H9 (cell line): ENCODE measurements at regions not wholly inside any gene's neighbourhood (a gene's known extent, or its start where the extent isn't known, plus 50 kb on each side); places are given as distances from the start of the nearest gene placed in this dataset.
A peak's percentile ranks its signal among the peaks of the same experiment; 100 is the strongest.

Experiments
- DNase-seq: peaks from one replicate; pipeline ENCODE4 v3.0.0-alpha.2; 2017
- H2AFZ ChIP-seq: one replicate; pipeline ENCODE4 v1.6.1; 2013; ENCODE audit warnings: mild to moderate bottlenecking, low read length, control low read depth, moderate library complexity
- H2AK5ac ChIP-seq: 2 replicates; pipeline ENCODE4 v1.6.1; 2013; ENCODE audit warnings: low read length, control low read depth, mixed read lengths; ENCODE audit not compliant: insufficient read length
- H2BK120ac ChIP-seq: one replicate; pipeline ENCODE4 v1.6.1; 2013; ENCODE audit warnings: low read depth, mild to moderate bottlenecking, low read length, control low read depth, inconsistent platforms; ENCODE audit not compliant: poor library complexity, severe bottlenecking
- H2BK12ac ChIP-seq: 2 replicates; pipeline ENCODE4 v1.6.1; 2013; ENCODE audit warnings: low read length, control low read depth, mixed read lengths, low read depth; ENCODE audit not compliant: insufficient read length
- H2BK15ac ChIP-seq: 2 replicates; pipeline ENCODE4 v1.6.1; 2013; ENCODE audit warnings: low read depth, low read length, control low read depth
- H2BK20ac ChIP-seq: one replicate; pipeline ENCODE4 v1.6.1; 2013; ENCODE audit warnings: low read depth, mild to moderate bottlenecking, low read length, control low read depth, inconsistent platforms; ENCODE audit not compliant: poor library complexity, severe bottlenecking
- H2BK5ac ChIP-seq: 2 replicates; pipeline ENCODE4 v1.6.1; 2013; ENCODE audit warnings: low read length, control low read depth, mixed read lengths; ENCODE audit not compliant: insufficient read length
- H3K14ac ChIP-seq: 2 replicates; pipeline ENCODE4 v1.6.1; 2013; ENCODE audit warnings: low read length, control low read depth; ENCODE audit not compliant: insufficient read depth
- H3K18ac ChIP-seq: 2 replicates; pipeline ENCODE4 v1.6.1; 2013; ENCODE audit warnings: low read depth, mild to moderate bottlenecking, mixed read lengths, low read length, control low read depth; ENCODE audit not compliant: insufficient read length
- H3K23ac ChIP-seq: 2 replicates; pipeline ENCODE4 v1.6.1; 2013; ENCODE audit warnings: low read length, control low read depth, mixed read lengths, low read depth; ENCODE audit not compliant: insufficient read length
- H3K23me2 ChIP-seq: 2 replicates; pipeline ENCODE4 v1.6.1; 2013; ENCODE audit warnings: low read depth, mild to moderate bottlenecking, mixed read lengths, low read length, control low read depth; ENCODE audit not compliant: insufficient read length, poor library complexity, severe bottlenecking
- H3K27ac ChIP-seq: 2 replicates; pipeline ENCODE4 v1.5.1; 2013; ENCODE audit warnings: low read length, control low read depth, mixed read lengths, low read depth; ENCODE audit not compliant: insufficient read length
- H3K27me3 ChIP-seq: 2 replicates; pipeline ENCODE4 v1.6.1; 2013; ENCODE audit warnings: low read length, control low read depth, inconsistent platforms; ENCODE audit not compliant: insufficient read depth
- H3K4ac ChIP-seq: 2 replicates; pipeline ENCODE4 v1.6.1; 2013; ENCODE audit warnings: low read depth, mild to moderate bottlenecking, control low read depth, inconsistent platforms, low read length, moderate library complexity
- H3K4me1 ChIP-seq: 2 replicates; pipeline ENCODE4 v1.6.1; 2013; ENCODE audit warnings: low read length, control low read depth, inconsistent platforms; ENCODE audit not compliant: insufficient read depth
- H3K4me2 ChIP-seq: 2 replicates; pipeline ENCODE4 v1.6.1; 2013; ENCODE audit warnings: low read length, control low read depth, mixed read lengths; ENCODE audit not compliant: insufficient read length, insufficient read depth
- H3K56ac ChIP-seq: 2 replicates; pipeline ENCODE4 v1.6.1; 2013; ENCODE audit warnings: low read depth, mild to moderate bottlenecking, mixed read lengths, low read length, control low read depth; ENCODE audit not compliant: insufficient read length
- H3K79me1 ChIP-seq: 2 replicates; pipeline ENCODE4 v1.6.1; 2013; ENCODE audit warnings: low read depth, mild to moderate bottlenecking, moderate library complexity, low read length, control low read depth, inconsistent platforms; ENCODE audit not compliant: insufficient read depth, poor library complexity, severe bottlenecking
- H3K79me2 ChIP-seq: 2 replicates; pipeline ENCODE4 v1.6.1; 2013; ENCODE audit warnings: low read length, control low read depth, inconsistent platforms; ENCODE audit not compliant: insufficient read depth
- H3K9ac ChIP-seq: 2 replicates; pipeline ENCODE4 v1.6.1; 2013; ENCODE audit warnings: low read length, control low read depth, mixed read lengths; ENCODE audit not compliant: insufficient read length; ENCODE audit errors: extremely low read depth
- H3K9me3 ChIP-seq: one replicate; pipeline ENCODE4 v1.6.1; 2013; ENCODE audit warnings: low read depth, low read length, inconsistent platforms; ENCODE audit not compliant: control insufficient read depth
- H3T11ph ChIP-seq: one replicate; pipeline ENCODE4 v1.6.1; 2013; ENCODE audit warnings: mild to moderate bottlenecking, low read length, control low read depth, inconsistent platforms
- H4K20me1 ChIP-seq: one replicate; pipeline ENCODE4 v1.6.1; 2013; ENCODE audit not compliant: control insufficient read depth, insufficient read length, insufficient read depth
- H4K5ac ChIP-seq: 2 replicates; pipeline ENCODE4 v1.6.1; 2013; ENCODE audit warnings: low read depth, mild to moderate bottlenecking, mixed read lengths, low read length, control low read depth; ENCODE audit not compliant: insufficient read length
- H4K8ac ChIP-seq: replicated peaks from 2 replicates; pipeline ENCODE4 v1.6.1; 2013; ENCODE audit warnings: low read length, control low read depth, mixed read lengths, low read depth; ENCODE audit not compliant: insufficient read length
- H4K91ac ChIP-seq: 2 replicates; pipeline ENCODE4 v1.6.1; 2013; ENCODE audit warnings: low read depth, mild to moderate bottlenecking, moderate library complexity, mixed read lengths, low read length, control low read depth; ENCODE audit not compliant: insufficient read length
- H3K27ac Mint-ChIP-seq, 3 experiments: 2 replicates in 2 of 3; 3 replicates in 1 of 3; pipeline ENCODE4 v1.8.0; 2020 to 2021; ENCODE audit warnings: mixed read lengths in 3 of 3, mild to moderate bottlenecking in 1 of 3, moderate library complexity in 1 of 3
- H3K27me3 Mint-ChIP-seq: 2 replicates; pipeline ENCODE4 v1.8.0; 2021; ENCODE audit warnings: low read depth, mild to moderate bottlenecking, moderate library complexity, mixed read lengths
- H3K36me3 Mint-ChIP-seq, 3 experiments: 2 replicates in 2 of 3; 3 replicates in 1 of 3; pipeline ENCODE4 v1.8.0; 2020 to 2021; ENCODE audit warnings: low read depth in 3 of 3, mixed read lengths in 3 of 3; ENCODE audit not compliant: insufficient read depth in 1 of 3
- H3K4me1 Mint-ChIP-seq, 2 experiments: 2 replicates each; pipeline ENCODE4 v1.8.0; 2020; ENCODE audit warnings: mixed read lengths in 2 of 2
- H3K4me3 Mint-ChIP-seq, 2 experiments: 2 replicates in 1 of 2; 3 replicates in 1 of 2; pipeline ENCODE4 v1.8.0; 2020 to 2021; ENCODE audit warnings: mild to moderate bottlenecking in 2 of 2, mixed read lengths in 2 of 2, moderate library complexity in 1 of 2
- H3K9me3 Mint-ChIP-seq, 2 experiments: 2 replicates in 1 of 2; 3 replicates in 1 of 2; pipeline ENCODE4 v1.8.0; 2020; ENCODE audit warnings: mild to moderate bottlenecking in 2 of 2, mixed read lengths in 2 of 2, moderate library complexity in 1 of 2
- WGBS: extraction: QIAGEN DNeasy Blood & Tissue Kit; methylation state at CpG from one replicate; pipeline ENCODE4 v1.1.7; 2013; ENCODE audit warnings: missing lambda C conversion rate, low lambda C conversion rate, mixed read lengths; ENCODE audit not compliant: insufficient read length; ENCODE audit errors: extremely low coverage; 5-methylcytosine and 5-hydroxymethylcytosine counted together
- TF ChIP-seq, protein P1 (sequence below): fragments of 200-600 bp; sonication (generic); conservative IDR thresholded peaks from 3 replicates; pipeline ENCODE4 v1.8.0; 2021; ENCODE audit warnings: antibody characterized with exemption, mild to moderate bottlenecking

DNA sequence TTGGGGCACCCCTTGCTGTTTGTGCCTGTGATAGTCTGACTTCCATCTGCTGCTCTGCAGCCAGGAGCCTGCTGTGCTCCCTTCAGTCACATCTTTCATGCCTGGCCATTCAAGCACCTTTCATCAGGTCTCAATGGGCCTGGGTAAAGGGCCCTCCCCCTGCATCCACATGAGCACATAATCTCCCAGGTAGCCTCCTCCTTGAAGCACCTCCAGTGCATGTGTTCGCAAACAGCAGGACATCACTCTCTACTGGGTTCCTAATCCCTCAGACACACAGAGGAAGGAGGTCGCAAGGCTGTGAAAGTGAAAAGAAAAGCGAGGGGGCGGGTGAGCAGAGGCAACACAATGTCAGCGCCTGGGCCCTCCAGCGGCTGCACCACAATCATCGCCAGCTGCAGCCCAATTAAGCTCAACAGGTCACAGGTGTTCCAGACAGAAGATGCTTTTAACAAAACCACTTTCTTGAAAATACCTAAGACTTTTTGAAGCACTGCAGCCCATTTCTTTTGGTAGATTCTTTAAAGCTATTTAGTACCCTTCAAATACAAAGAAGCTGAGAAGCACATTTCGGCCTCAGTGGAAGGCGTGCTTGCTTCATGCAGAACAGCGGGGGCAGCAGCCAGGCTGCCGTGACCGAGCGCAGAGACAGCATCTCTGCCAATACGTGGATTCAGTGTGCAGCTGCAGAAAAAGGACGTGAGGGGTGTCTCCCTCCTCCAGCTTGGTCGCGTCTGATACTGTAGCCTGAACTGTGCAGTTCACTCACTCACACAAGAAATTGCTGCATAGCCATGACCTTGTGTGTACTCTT, 92.2 kb upstream of the SPRY1 start:
- DNase-seq, result peak; percentile 89

More for the DNA sequence above, 92.2 kb upstream of the SPRY1 start:
- Histone ChIP-seq H2BK20ac (no peak overlapping the region), H3K4me1 (peaks cover 6% of the 10 kb centered on the region; the same call in 1 of the 2 replicates), H3K23ac (no peak overlapping the region), H4K20me1 (no peaks in the 10 kb centered on the region), H3K79me2 (no peaks in the 10 kb centered on the region), H3K18ac (no peak overlapping the region), H3K23me2 (no peaks in the 10 kb centered on the region), H3K4me2 (peak overlapping the region; percentile 20), H2BK15ac (no peak overlapping the region), H4K5ac (no peak overlapping the region), H4K91ac (no peak overlapping the region), H2AK5ac (no peak overlapping the region), H2BK12ac (no peak overlapping the region), H3K9me3 (no peaks in the 10 kb centered on the region), H3K27me3 (no peaks in the 10 kb centered on the region), H3K27ac (no peak overlapping the region), H3K4ac (no peak overlapping the region), H2BK120ac (no peak overlapping the region), H3K14ac (no peak overlapping the region), H2BK5ac (no peak overlapping the region), H3K56ac (no peak overlapping the region), H4K8ac (no peak overlapping the region), H3K9ac (no peak overlapping the region), H3K79me1 (no peaks in the 10 kb centered on the region), H2AFZ (no peak overlapping the region), H3T11ph (no peak overlapping the region)
- TF ChIP-seq, protein P1, sequence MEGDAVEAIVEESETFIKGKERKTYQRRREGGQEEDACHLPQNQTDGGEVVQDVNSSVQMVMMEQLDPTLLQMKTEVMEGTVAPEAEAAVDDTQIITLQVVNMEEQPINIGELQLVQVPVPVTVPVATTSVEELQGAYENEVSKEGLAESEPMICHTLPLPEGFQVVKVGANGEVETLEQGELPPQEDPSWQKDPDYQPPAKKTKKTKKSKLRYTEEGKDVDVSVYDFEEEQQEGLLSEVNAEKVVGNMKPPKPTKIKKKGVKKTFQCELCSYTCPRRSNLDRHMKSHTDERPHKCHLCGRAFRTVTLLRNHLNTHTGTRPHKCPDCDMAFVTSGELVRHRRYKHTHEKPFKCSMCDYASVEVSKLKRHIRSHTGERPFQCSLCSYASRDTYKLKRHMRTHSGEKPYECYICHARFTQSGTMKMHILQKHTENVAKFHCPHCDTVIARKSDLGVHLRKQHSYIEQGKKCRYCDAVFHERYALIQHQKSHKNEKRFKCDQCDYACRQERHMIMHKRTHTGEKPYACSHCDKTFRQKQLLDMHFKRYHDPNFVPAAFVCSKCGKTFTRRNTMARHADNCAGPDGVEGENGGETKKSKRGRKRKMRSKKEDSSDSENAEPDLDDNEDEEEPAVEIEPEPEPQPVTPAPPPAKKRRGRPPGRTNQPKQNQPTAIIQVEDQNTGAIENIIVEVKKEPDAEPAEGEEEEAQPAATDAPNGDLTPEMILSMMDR, result peak; percentile 51
- peak overlapping the region in 1 of 2 experiments; percentile 70; a peak in 4 of 5 replicates for H3K4me3 Mint-ChIP-seq
- peaks cover 41 to 51% of the 10 kb centered on the region in 2 experiments for H3K4me1 Mint-ChIP-seq
- no CpG with 5 or more reads among the region's 17 CpGs for whole genome bisulfite sequencing
- peaks cover 8 to 11% (median 9%) of the 10 kb centered on the region in 3 experiments for H3K36me3 Mint-ChIP-seq
- peak overlapping the region; percentile 74 to 97 (median 87) for H3K27ac Mint-ChIP-seq
- H3K9me3 Mint-ChIP-seq, result peaks cover 9 to 11% of the 10 kb centered on the region in 2 experiments
- H3K27me3 Mint-ChIP-seq, result no peaks in the 10 kb centered on the region
